GM12878 (cell line): ENCODE measurements at regions not wholly inside any gene's neighbourhood (a gene's known extent, or its start where the extent isn't known, plus 50 kb on each side); places are given as distances from the start of the nearest gene placed in this dataset.
"Not testable (repeated sequence)": the region's sequence is repeated elsewhere in the genome, so short reads cannot be mapped to it uniquely, and the experiment has no call there.

ENCODE experiments used
- ATAC-seq: fragments of 200-7000 bp; cut with Tn5 transposase; 3 replicates; pipeline ENCODE4 v1.9.1; 2020; ENCODE audit warnings: mild to moderate bottlenecking, moderate library complexity
- BruUV-seq: library from RNA; stranded (reverse); fragments of 400-500 nt; replicated peaks from 2 replicates; lab custom pipeline; 2021; lab: Mats Ljungman, UMichigan
- CTCF ChIA-PET: fragments of 300-600 bp; sonication (Branson Sonifier 250); formaldehyde crosslinking; extraction: SDS; loops from one replicate; lab custom pipeline; 2021; ENCODE audit warnings: inconsistent platforms; lab: Yijun Ruan, JAX
- POLR2A ChIA-PET: fragments of 350-600 bp; formaldehyde crosslinking; extraction: SDS; loops from one replicate; lab custom pipeline; 2021; ENCODE audit warnings: inconsistent platforms; lab: Charles Lee
- RAD21 ChIA-PET: fragments of 300-600 bp; sonication (Branson Sonifier 250); formaldehyde crosslinking; loops from one replicate; lab custom pipeline; 2023; ENCODE audit warnings: antibody characterized with exemption; ENCODE audit not compliant: unreplicated experiment; lab: Charles Lee
- SMC1A ChIA-PET: fragments of 300-600 bp; sonication (Branson Sonifier 250); formaldehyde crosslinking; loops from one replicate; lab custom pipeline; 2023; ENCODE audit not compliant: unreplicated experiment, uncharacterized antibody; lab: Charles Lee
- DNase-seq: peaks from one replicate; pipeline ENCODE4 v3.0.0-alpha.2; 2011; ENCODE audit warnings: low read depth, low spot score
- FAIRE-seq: peaks from 3 replicates; lab custom pipeline; 2011; peaks lifted over from hg19 to GRCh38; lab: Jason Lieb, UNC
- H2AFZ ChIP-seq: 2 replicates; pipeline ENCODE4 v1.6.0; 2011; ENCODE audit warnings: low read depth, low read length, control low read depth; ENCODE audit not compliant: control insufficient read depth
- H3K27ac ChIP-seq: 2 replicates; pipeline ENCODE4 v1.5.1; 2011; ENCODE audit warnings: control low read depth; ENCODE audit not compliant: control insufficient read depth, insufficient read depth
- H3K27me3 ChIP-seq, 2 experiments: replicated peaks in 1 of 2; 2 replicates each; pipeline versions ENCODE4 v1.6.0 to v1.6.1; 2011; ENCODE audit warnings: low read length in 1 of 2; ENCODE audit not compliant: control insufficient read depth in 2 of 2, insufficient read depth in 2 of 2
- H3K36me3 ChIP-seq, 2 experiments: 2 replicates each; pipeline ENCODE4 v1.5.1; 2011; ENCODE audit warnings: low read length in 1 of 2; ENCODE audit not compliant: control insufficient read depth in 2 of 2, insufficient read depth in 2 of 2
- H3K4me1 ChIP-seq: 2 replicates; pipeline ENCODE4 v1.6.1; 2011; ENCODE audit warnings: mild to moderate bottlenecking, low read length, moderate library complexity, mixed read lengths; ENCODE audit not compliant: control insufficient read depth, insufficient read depth
- H3K4me2 ChIP-seq: 2 replicates; pipeline ENCODE4 v1.6.0; 2011; ENCODE audit warnings: control low read depth; ENCODE audit not compliant: control insufficient read depth, insufficient read depth
- H3K4me3 ChIP-seq: fragments of 200-600 bp; sonication (generic); 2 replicates; pipeline ENCODE4 v1.5.1; 2016
- H3K79me2 ChIP-seq: 2 replicates; pipeline ENCODE4 v1.6.0; 2011; ENCODE audit warnings: low read length; ENCODE audit not compliant: control insufficient read depth, insufficient read depth
- H3K9ac ChIP-seq: 2 replicates; pipeline ENCODE4 v1.8.0; 2011; ENCODE audit warnings: low read length, control low read depth, mixed read lengths; ENCODE audit not compliant: control insufficient read depth, insufficient read depth
- H3K9me3 ChIP-seq: replicated peaks from 3 replicates; pipeline ENCODE4 v1.5.1; 2011; ENCODE audit warnings: mild to moderate bottlenecking, low read length; ENCODE audit not compliant: control insufficient read depth, insufficient read depth
- H4K20me1 ChIP-seq: 2 replicates; pipeline ENCODE4 v1.6.0; 2011; ENCODE audit not compliant: control insufficient read depth, insufficient read depth
- BMI1 ChIP-seq: fragments of 450-650 bp; IDR thresholded peaks from 2 replicates; pipeline ENCODE4 v1.6.1; 2016; ENCODE audit warnings: mild to moderate bottlenecking, moderate library complexity, borderline replicate concordance
- CBFB ChIP-seq: IDR thresholded peaks from 2 replicates; pipeline ENCODE4 v1.6.1; 2016; ENCODE audit warnings: antibody characterized with exemption, low read depth
- SMAD5 ChIP-seq: IDR thresholded peaks from 2 replicates; pipeline ENCODE4 v1.6.1; 2016; ENCODE audit warnings: antibody characterized with exemption, low read depth
- SUZ12 ChIP-seq: fragments of 200-600 bp; sonication (generic); IDR thresholded peaks from one replicate; pipeline ENCODE4 v1.6.1; 2018; ENCODE audit warnings: antibody characterized with exemption, mild to moderate bottlenecking; ENCODE audit not compliant: unreplicated experiment
- TCF7 ChIP-seq: IDR thresholded peaks from 2 replicates; pipeline ENCODE4 v1.6.1; 2014; ENCODE audit warnings: antibody characterized with exemption, borderline replicate concordance
- WGBS: methylation state at CpG from one replicate; pipeline ENCODE4 v1.1.6; 2016; ENCODE audit warnings: low lambda C conversion rate; ENCODE audit not compliant: insufficient replicate concordance, insufficient coverage; ENCODE audit errors: missing lambda C conversion rate; 5-methylcytosine and 5-hydroxymethylcytosine counted together
- in situ Hi-C: fragments of 300-500 bp; cut with MboI; formaldehyde crosslinking; loops from 9 replicates; pipeline ENCODE4 v1.14.3; 2018; ENCODE audit warnings: mixed read lengths
- intact Hi-C: fragments of 100-400 bp; cut with micrococcal nuclease; formaldehyde crosslinking; loops from one replicate; pipeline ENCODE4 v1.14.2; 2022; ENCODE audit not compliant: unreplicated experiment
- TF ChIP-seq, protein P1 (sequence below): IDR thresholded peaks from 2 replicates; pipeline ENCODE4 v1.6.1; 2012; ENCODE audit warnings: improper control_type of control experiment, low read depth, low read length; ENCODE audit not compliant: insufficient replicate concordance

DNA sequence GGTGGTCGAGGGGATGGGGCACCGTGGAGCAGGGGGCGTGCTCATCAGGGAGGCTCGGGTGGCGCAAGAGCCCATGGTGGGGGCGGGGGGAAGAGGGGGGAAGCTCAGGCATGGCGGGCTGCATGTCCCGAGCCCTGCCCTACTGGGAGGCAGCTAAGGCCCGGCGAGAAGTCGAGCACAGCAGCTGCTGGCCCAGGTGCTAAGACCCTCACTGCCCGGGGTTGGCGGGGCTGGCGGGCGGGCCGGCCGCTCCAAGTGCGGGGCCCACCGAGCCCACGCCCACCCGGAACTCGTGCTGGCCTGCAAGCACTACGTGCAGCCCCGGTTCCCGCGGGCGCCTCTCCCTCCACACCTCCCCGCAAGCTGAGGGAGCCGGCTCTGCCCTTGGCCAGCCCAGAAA, 55.0 kb upstream of the FAM171A1 start:
- RAD21 ChIA-PET = no interaction called here
- POLR2A ChIA-PET = no interaction called here
- no peak for DNase-seq
- Histone ChIP-seq H3K36me3 (no peaks in the 10 kb centered on the region), H2AFZ (no peak overlapping the region), H3K9me3 (no peaks in the 10 kb centered on the region), H3K9ac (no peak overlapping the region), H4K20me1 (no peaks in the 10 kb centered on the region), H3K27ac (no peak overlapping the region), H3K4me1 (no peaks in the 10 kb centered on the region), H3K4me2 (no peak overlapping the region), H3K4me3 (no peak overlapping the region), H3K79me2 (no peaks in the 10 kb centered on the region), H3K27me3 (no peaks in the 10 kb centered on the region)
- CTCF ChIA-PET = interaction anchor here (0.6 to 1.3 kb wide), 2 partner anchors 9 to 114 kb away, joined by 3 to 4 read pairs; no protein-coding TSS in a partner anchor
- intact Hi-C loops (no loop called here), in situ Hi-C loops (no loop called here)
- 70% methylated on average over 7 of the region's 29 CpGs for WGBS
- SMC1A ChIA-PET = no interaction called here
- TF ChIP-seq TCF7 = no peak
- TF ChIP-seq SUZ12 = no peak
- TF ChIP-seq, protein P1, sequence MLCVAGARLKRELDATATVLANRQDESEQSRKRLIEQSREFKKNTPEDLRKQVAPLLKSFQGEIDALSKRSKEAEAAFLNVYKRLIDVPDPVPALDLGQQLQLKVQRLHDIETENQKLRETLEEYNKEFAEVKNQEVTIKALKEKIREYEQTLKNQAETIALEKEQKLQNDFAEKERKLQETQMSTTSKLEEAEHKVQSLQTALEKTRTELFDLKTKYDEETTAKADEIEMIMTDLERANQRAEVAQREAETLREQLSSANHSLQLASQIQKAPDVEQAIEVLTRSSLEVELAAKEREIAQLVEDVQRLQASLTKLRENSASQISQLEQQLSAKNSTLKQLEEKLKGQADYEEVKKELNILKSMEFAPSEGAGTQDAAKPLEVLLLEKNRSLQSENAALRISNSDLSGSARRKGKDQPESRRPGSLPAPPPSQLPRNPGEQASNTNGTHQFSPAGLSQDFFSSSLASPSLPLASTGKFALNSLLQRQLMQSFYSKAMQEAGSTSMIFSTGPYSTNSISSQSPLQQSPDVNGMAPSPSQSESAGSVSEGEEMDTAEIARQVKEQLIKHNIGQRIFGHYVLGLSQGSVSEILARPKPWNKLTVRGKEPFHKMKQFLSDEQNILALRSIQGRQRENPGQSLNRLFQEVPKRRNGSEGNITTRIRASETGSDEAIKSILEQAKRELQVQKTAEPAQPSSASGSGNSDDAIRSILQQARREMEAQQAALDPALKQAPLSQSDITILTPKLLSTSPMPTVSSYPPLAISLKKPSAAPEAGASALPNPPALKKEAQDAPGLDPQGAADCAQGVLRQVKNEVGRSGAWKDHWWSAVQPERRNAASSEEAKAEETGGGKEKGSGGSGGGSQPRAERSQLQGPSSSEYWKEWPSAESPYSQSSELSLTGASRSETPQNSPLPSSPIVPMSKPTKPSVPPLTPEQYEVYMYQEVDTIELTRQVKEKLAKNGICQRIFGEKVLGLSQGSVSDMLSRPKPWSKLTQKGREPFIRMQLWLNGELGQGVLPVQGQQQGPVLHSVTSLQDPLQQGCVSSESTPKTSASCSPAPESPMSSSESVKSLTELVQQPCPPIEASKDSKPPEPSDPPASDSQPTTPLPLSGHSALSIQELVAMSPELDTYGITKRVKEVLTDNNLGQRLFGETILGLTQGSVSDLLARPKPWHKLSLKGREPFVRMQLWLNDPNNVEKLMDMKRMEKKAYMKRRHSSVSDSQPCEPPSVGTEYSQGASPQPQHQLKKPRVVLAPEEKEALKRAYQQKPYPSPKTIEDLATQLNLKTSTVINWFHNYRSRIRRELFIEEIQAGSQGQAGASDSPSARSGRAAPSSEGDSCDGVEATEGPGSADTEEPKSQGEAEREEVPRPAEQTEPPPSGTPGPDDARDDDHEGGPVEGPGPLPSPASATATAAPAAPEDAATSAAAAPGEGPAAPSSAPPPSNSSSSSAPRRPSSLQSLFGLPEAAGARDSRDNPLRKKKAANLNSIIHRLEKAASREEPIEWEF = no peak
- TF ChIP-seq SMAD5 = no peak
- TF ChIP-seq BMI1 = no peak
- no peak for TF ChIP-seq CBFB
- no peak for ATAC-seq
- BruUV-seq = no TSS peak
- FAIRE-seq = no peak

DNA sequence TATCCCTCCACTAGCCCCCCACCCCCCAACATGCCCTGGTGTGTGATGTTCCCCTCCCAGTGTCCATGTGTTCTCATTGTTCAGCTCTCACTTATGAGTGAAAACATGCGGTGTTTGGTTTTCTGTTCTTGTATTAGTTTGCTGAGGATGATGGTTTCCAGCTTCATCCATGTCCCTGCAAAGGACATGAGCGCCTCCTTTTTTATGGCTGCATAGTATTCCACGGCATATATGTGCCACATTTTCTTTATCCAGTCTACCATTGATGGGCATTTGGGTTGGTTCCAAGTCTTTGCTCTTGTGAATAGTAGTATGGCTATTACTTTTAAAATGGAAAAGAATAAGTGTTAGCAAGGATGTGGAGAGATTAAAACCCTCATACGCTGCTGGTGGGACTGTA, 50.8 kb upstream of the FAM171A1 start:
- 59% methylated on average over 4 of the region's 4 CpGs for WGBS
- H3K9ac ChIP-seq, BruUV-seq, H3K4me1 ChIP-seq, H3K36me3 ChIP-seq, intact Hi-C loops, H3K4me3 ChIP-seq, DNase-seq, FAIRE-seq, H3K27ac ChIP-seq, ATAC-seq, H3K27me3 ChIP-seq, H3K9me3 ChIP-seq, H2AFZ ChIP-seq, H3K4me2 ChIP-seq, in situ Hi-C loops, H3K79me2 ChIP-seq, H4K20me1 ChIP-seq, RAD21 ChIA-PET, SMC1A ChIA-PET, POLR2A ChIA-PET: not testable (repeated sequence)
- CTCF ChIA-PET = interaction anchor here (1.0 kb wide), 1 partner anchor 28 kb away, joined by 4 read pairs; no protein-coding TSS in a partner anchor
